Liver (tissue), 7 donors: ENCODE measurements at regions not wholly inside any gene's neighbourhood (a gene's known extent, or its start where the extent isn't known, plus 50 kb on each side); places are given as distances from the start of the nearest gene placed in this dataset.

Experiments used
- DNase-seq: peaks from one replicate; pipeline ENCODE4 v3.0.0-alpha.2; 2017; ENCODE audit warnings: low spot score
- H3K27ac ChIP-seq, 2 donors: one replicate each; pipeline ENCODE4 v1.7.0; 2013; ENCODE audit warnings: inconsistent platforms in 2 of 2, low read length in 2 of 2, control low read depth in 1 of 2, low read depth in 1 of 2, mild to moderate bottlenecking in 1 of 2
- H3K27me3 ChIP-seq, 4 donors: one replicate each; pipeline versions ENCODE4 v1.6.1 to v1.7.0; 2013; ENCODE audit warnings: low read length in 3 of 4, inconsistent platforms in 1 of 4, mild to moderate bottlenecking in 1 of 4, moderate library complexity in 1 of 4; ENCODE audit not compliant: control insufficient read depth in 4 of 4, insufficient read depth in 4 of 4
- H3K36me3 ChIP-seq, 4 donors: one replicate each; pipeline versions ENCODE4 v1.6.1 to v1.7.0; 2013; ENCODE audit warnings: low read length in 3 of 4, mild to moderate bottlenecking in 3 of 4, low read depth in 1 of 4, moderate library complexity in 1 of 4; ENCODE audit not compliant: control insufficient read depth in 4 of 4, insufficient read depth in 3 of 4
- H3K4me1 ChIP-seq, 4 donors: one replicate each; pipeline versions ENCODE4 v1.6.1 to v1.7.0; 2013; ENCODE audit warnings: low read length in 3 of 4, mild to moderate bottlenecking in 3 of 4, moderate library complexity in 1 of 4; ENCODE audit not compliant: control insufficient read depth in 4 of 4, insufficient read depth in 4 of 4
- H3K4me3 ChIP-seq, 3 donors: one replicate each; pipeline versions ENCODE4 v1.6.1 to v1.7.0; 2013; ENCODE audit warnings: low read length in 3 of 3, control low read depth in 1 of 3, low read depth in 1 of 3, mild to moderate bottlenecking in 1 of 3
- H3K9ac ChIP-seq, 2 donors: one replicate each; pipeline ENCODE4 v1.7.0; 2013; ENCODE audit warnings: low read length in 2 of 2, mild to moderate bottlenecking in 2 of 2, moderate library complexity in 2 of 2, control low read depth in 1 of 2, low read depth in 1 of 2
- H3K9me3 ChIP-seq, 4 donors: one replicate each; pipeline versions ENCODE4 v1.6.1 to v1.7.0; 2013; ENCODE audit warnings: low read length in 3 of 4; ENCODE audit not compliant: control insufficient read depth in 4 of 4
- EGR1 ChIP-seq, 2 donors: IDR thresholded peaks; 2 replicates each; pipeline ENCODE4 v1.6.1; 2016 to 2018; ENCODE audit warnings: antibody characterized with exemption in 2 of 2, low read depth in 2 of 2
- FOXA1 ChIP-seq: IDR thresholded peaks from 2 replicates; pipeline ENCODE4 v1.6.1; 2016; ENCODE audit warnings: antibody characterized with exemption
- FOXA2 ChIP-seq: IDR thresholded peaks from 2 replicates; pipeline ENCODE4 v1.6.1; 2016; ENCODE audit warnings: antibody characterized with exemption
- GABPA ChIP-seq, 2 donors: IDR thresholded peaks in 1 of 2; conservative IDR thresholded peaks in 1 of 2; 2 replicates each; pipeline ENCODE4 v1.6.1; 2016; ENCODE audit warnings: antibody characterized with exemption in 2 of 2, mild to moderate bottlenecking in 1 of 2, moderate library complexity in 1 of 2
- HNF4A ChIP-seq, 2 donors: conservative IDR thresholded peaks; 2 replicates each; pipeline ENCODE4 v1.6.1; 2016; ENCODE audit warnings: antibody characterized with exemption in 2 of 2, mild to moderate bottlenecking in 2 of 2
- HNF4G ChIP-seq: IDR thresholded peaks from 2 replicates; pipeline ENCODE4 v1.6.1; 2016; ENCODE audit warnings: antibody characterized with exemption
- NR2F2 ChIP-seq: IDR thresholded peaks from 2 replicates; pipeline ENCODE4 v1.6.1; 2016; ENCODE audit warnings: antibody characterized with exemption
- RAD21 ChIP-seq, 2 donors: IDR thresholded peaks; 2 replicates each; pipeline ENCODE4 v1.6.1; 2016; ENCODE audit warnings: antibody characterized with exemption in 2 of 2, mild to moderate bottlenecking in 2 of 2
- SP1 ChIP-seq: IDR thresholded peaks from 2 replicates; pipeline ENCODE4 v1.6.1; 2018; ENCODE audit warnings: antibody characterized with exemption, mild to moderate bottlenecking
- TAF1 ChIP-seq: conservative IDR thresholded peaks from 2 replicates; pipeline ENCODE4 v1.6.1; 2016; ENCODE audit warnings: antibody characterized with exemption, mild to moderate bottlenecking
- YY1 ChIP-seq: IDR thresholded peaks from 2 replicates; pipeline ENCODE4 v1.6.1; 2016; ENCODE audit warnings: antibody characterized with exemption, mild to moderate bottlenecking
- WGBS: extraction: QIAGEN DNeasy Blood & Tissue Kit; methylation state at CpG from one replicate; pipeline ENCODE4 v1.1.7; 2013; 5-methylcytosine and 5-hydroxymethylcytosine counted together
- TF ChIP-seq, protein P1 (sequence below): IDR thresholded peaks from 2 replicates; pipeline ENCODE4 v1.6.1; 2016; ENCODE audit warnings: antibody characterized with exemption
- TF ChIP-seq, protein P2 (sequence below): IDR thresholded peaks from 2 replicates; pipeline ENCODE4 v1.6.1; 2016; ENCODE audit warnings: antibody characterized with exemption
- TF ChIP-seq, protein P3 (sequence below): IDR thresholded peaks from 2 replicates; pipeline ENCODE4 v1.6.1; 2016; ENCODE audit warnings: antibody characterized with exemption, mild to moderate bottlenecking
- donor health status: healthy.
- donor health status: healthy.
- donor health status: healthy.
- donor health status: healthy.

GRCh38 chr14:26867171-26867757 lies 269.4 kb upstream of the NOVA1 start:
- Histone ChIP-seq H3K27me3 (no peaks in the 10 kb centered on the region), H3K4me1 (no peaks in the 10 kb centered on the region), H3K36me3 (no peaks in the 10 kb centered on the region), H3K27ac (no peak overlapping the region), H3K9ac (no peak overlapping the region), H3K4me3 (no peak overlapping the region), H3K9me3 (no peaks in the 10 kb centered on the region)
- DNase-seq: no peak
- TF ChIP-seq, protein P1, sequence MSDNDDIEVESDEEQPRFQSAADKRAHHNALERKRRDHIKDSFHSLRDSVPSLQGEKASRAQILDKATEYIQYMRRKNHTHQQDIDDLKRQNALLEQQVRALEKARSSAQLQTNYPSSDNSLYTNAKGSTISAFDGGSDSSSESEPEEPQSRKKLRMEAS: no peak
- no peak for TF ChIP-seq RAD21 (IDR thresholded peaks at IDR 0.05)
- TF ChIP-seq, protein P2, sequence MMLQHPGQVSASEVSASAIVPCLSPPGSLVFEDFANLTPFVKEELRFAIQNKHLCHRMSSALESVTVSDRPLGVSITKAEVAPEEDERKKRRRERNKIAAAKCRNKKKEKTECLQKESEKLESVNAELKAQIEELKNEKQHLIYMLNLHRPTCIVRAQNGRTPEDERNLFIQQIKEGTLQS: no peak
- no peak for TF ChIP-seq YY1
- TF ChIP-seq EGR1 (IDR thresholded peaks at IDR 0.05; ENCODE audit: low read depth in 2 of 2): no peak
- WGBS: 28% methylated on average over 6 of the region's 6 CpGs

DNA sequence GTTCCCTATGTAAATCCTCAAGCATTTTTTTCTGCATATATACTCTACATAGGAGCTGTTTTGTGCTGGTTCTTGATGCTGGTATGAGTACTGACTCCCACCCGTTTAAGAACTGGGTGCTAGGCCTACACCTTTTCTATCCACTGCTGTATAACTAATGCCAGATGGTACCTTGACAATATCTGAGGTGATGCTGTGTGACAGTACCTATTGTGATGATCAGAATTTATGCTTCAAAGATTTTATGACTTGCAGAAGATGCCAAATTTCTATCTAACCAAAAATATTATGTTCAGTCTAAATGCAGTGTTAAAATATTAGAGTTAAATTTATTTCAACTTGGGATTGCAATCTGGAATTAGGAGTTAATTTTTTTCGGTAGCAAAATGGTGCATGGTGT lies 272.3 kb upstream of the NOVA1 start:
- Histone ChIP-seq H3K27me3 (peaks cover 0 to 2% (median 0%) of the 10 kb centered on the region in 4 donors), H3K36me3 (no peaks in the 10 kb centered on the region), H3K27ac (no peak overlapping the region), H3K4me1 (no peaks in the 10 kb centered on the region), H3K4me3 (no peak overlapping the region), H3K9ac (no peak overlapping the region), H3K9me3 (no peaks in the 10 kb centered on the region)
- WGBS: 74% methylated on average over 2 of the region's 2 CpGs
- TF ChIP-seq RAD21 (IDR thresholded peaks at IDR 0.05): no peak
- no peak for TF ChIP-seq FOXA2
- TF ChIP-seq, protein P1: no peak
- no peak for TF ChIP-seq SP1
- no peak for TF ChIP-seq EGR1 (IDR thresholded peaks at IDR 0.05; ENCODE audit: low read depth in 2 of 2)
- TF ChIP-seq HNF4A (conservative IDR thresholded peaks at IDR 0.05): no peak
- no peak for TF ChIP-seq HNF4G
- no peak for TF ChIP-seq TAF1
- TF ChIP-seq, protein P3, sequence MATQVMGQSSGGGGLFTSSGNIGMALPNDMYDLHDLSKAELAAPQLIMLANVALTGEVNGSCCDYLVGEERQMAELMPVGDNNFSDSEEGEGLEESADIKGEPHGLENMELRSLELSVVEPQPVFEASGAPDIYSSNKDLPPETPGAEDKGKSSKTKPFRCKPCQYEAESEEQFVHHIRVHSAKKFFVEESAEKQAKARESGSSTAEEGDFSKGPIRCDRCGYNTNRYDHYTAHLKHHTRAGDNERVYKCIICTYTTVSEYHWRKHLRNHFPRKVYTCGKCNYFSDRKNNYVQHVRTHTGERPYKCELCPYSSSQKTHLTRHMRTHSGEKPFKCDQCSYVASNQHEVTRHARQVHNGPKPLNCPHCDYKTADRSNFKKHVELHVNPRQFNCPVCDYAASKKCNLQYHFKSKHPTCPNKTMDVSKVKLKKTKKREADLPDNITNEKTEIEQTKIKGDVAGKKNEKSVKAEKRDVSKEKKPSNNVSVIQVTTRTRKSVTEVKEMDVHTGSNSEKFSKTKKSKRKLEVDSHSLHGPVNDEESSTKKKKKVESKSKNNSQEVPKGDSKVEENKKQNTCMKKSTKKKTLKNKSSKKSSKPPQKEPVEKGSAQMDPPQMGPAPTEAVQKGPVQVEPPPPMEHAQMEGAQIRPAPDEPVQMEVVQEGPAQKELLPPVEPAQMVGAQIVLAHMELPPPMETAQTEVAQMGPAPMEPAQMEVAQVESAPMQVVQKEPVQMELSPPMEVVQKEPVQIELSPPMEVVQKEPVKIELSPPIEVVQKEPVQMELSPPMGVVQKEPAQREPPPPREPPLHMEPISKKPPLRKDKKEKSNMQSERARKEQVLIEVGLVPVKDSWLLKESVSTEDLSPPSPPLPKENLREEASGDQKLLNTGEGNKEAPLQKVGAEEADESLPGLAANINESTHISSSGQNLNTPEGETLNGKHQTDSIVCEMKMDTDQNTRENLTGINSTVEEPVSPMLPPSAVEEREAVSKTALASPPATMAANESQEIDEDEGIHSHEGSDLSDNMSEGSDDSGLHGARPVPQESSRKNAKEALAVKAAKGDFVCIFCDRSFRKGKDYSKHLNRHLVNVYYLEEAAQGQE: no peak
- TF ChIP-seq NR2F2: no peak
- DNase-seq: no peak

- Histone ChIP-seq H3K27me3 (peaks cover 0 to 2% (median 0%) of the 10 kb centered on the region in 4 donors), H3K27ac (no peak overlapping the region), H3K9me3 (no peaks in the 10 kb centered on the region), H3K36me3 (no peaks in the 10 kb centered on the region), H3K4me1 (no peaks in the 10 kb centered on the region), H3K9ac (no peak overlapping the region), H3K4me3 (no peak overlapping the region)
- WGBS: 59% methylated on average over 8 of the region's 8 CpGs
- no peak for DNase-seq
- no peak for TF ChIP-seq EGR1 (IDR thresholded peaks at IDR 0.05; ENCODE audit: low read depth in 2 of 2)
- TF ChIP-seq SP1: no peak
- no peak for TF ChIP-seq HNF4A (conservative IDR thresholded peaks at IDR 0.05)
- TF ChIP-seq FOXA1: no peak
- TF ChIP-seq HNF4G: no peak
- TF ChIP-seq NR2F2: no peak
- TF ChIP-seq GABPA (IDR thresholded peaks at IDR 0.05 in 1 of 2, conservative IDR thresholded peaks at IDR 0.05 in 1 of 2): no peak
- TF ChIP-seq, protein P2: no peak
- TF ChIP-seq, protein P3: no peak
These were observed 273.1 kb upstream of the NOVA1 start for GRCh38 chr14:26870722-26871617.
